AG04450 (cell line): ENCODE measurements at regions not wholly inside any gene's neighbourhood (a gene's known extent, or its start where the extent isn't known, plus 50 kb on each side); places are given as distances from the start of the nearest gene placed in this dataset.

Experiments
- CTCF ChIA-PET: fragments of 300-600, 350-600 bp; formaldehyde crosslinking; extraction: SDS; loops from one replicate; lab custom pipeline; 2022; ENCODE audit warnings: antibody characterized with exemption, inconsistent platforms; lab: Charles Lee
- POLR2A ChIA-PET: fragments of 350-600 bp; formaldehyde crosslinking; extraction: SDS; loops from one replicate; lab custom pipeline; 2021; ENCODE audit warnings: antibody characterized with exemption, inconsistent platforms; lab: Yijun Ruan, JAX
- DNase-seq: peaks from one replicate; pipeline ENCODE4 v3.0.0-alpha.2; 2011; ENCODE audit warnings: low read depth, low spot score
- H3K27ac ChIP-seq: one replicate; pipeline ENCODE4 v1.5.1; 2012; ENCODE audit warnings: low read depth, low read length, control low read depth
- H3K27me3 ChIP-seq: one replicate; pipeline ENCODE4 v1.6.0; 2012; ENCODE audit warnings: low read length; ENCODE audit not compliant: control insufficient read depth, insufficient read depth
- H3K4me3 ChIP-seq: 2 replicates; pipeline ENCODE4 v1.5.1; 2011; ENCODE audit warnings: mild to moderate bottlenecking, low read depth, low read length, control low read depth
- H3K9me3 ChIP-seq: 2 replicates; pipeline ENCODE4 v1.5.1; 2012; ENCODE audit warnings: low read length; ENCODE audit not compliant: control insufficient read depth, insufficient read depth
- TF ChIP-seq, protein P1 (sequence below): IDR thresholded peaks from 2 replicates; pipeline ENCODE4 v1.5.1; 2011; ENCODE audit warnings: low read depth, low read length, control low read depth, inconsistent platforms

DNA sequence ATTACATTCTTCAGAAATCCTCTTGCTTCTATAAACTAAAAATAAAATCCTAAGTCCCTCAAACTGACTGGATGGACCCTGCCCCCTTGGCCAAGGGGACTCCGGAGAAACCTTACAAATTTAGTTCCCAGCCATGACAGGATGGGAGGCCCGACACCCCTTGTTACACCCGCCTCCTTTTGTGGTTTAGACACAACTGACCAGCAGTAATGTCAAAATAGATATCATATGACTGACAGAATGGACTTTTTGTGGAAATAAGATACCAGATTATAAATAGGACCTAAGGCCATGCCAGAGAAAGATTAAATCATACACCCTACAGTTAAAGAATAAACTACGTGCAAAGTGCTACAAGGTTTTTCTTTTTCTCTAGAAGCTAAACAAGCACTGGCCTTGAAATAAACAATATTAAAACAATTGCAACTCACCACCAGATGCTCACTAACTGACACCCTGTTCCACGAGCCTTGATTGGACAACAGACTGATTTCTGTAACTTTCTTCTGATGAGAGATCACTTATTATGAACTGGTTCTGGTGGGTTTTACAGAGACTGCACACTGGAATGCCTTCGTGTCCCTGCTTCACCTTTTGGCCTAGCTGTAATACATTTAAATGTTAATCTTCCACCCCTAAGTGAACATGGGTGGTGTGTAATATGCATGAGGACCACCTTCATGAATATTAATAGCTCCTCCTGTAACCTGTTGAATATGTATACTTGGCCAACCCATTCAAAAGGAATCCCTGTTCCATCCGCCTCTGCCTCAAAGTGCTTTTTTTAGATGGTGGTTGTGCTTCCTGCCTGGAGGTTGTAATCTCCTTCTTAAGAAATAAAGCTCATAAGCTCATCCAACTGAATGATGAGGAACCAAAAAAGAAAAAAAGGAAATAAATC is 99.6 kb downstream of the ODF2L start:
- DNase-seq = no peak
- H3K27ac ChIP-seq = no peak overlapping the region
- POLR2A ChIA-PET = no interaction called here

DNA sequence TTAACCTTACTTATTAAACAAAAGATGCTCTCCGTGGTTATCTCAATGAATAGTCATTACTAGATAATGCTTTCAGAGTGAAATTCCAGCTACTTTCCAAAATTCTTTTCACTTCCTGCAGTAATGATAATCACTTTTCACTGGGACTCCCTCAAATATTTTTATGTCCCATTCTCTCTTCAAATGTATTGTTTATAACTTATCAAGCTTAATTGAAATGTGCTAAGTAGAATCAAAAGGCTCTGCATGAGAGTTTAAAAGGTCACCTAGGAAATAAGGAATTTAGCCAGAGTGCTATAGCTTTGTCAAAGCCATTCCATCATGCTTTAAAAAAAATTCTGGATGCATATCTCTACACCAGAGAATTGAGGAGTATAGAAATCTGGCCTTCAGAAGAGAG is 106.4 kb downstream of the ODF2L start:
- Histone ChIP-seq H3K4me3 (no peak overlapping the region), H3K27me3 (no peaks in the 10 kb centered on the region), H3K27ac (no peak overlapping the region), H3K9me3 (no peaks in the 10 kb centered on the region)
- ChIA-PET POLR2A (no interaction called here), CTCF (no interaction called here)
- TF ChIP-seq, protein P1, sequence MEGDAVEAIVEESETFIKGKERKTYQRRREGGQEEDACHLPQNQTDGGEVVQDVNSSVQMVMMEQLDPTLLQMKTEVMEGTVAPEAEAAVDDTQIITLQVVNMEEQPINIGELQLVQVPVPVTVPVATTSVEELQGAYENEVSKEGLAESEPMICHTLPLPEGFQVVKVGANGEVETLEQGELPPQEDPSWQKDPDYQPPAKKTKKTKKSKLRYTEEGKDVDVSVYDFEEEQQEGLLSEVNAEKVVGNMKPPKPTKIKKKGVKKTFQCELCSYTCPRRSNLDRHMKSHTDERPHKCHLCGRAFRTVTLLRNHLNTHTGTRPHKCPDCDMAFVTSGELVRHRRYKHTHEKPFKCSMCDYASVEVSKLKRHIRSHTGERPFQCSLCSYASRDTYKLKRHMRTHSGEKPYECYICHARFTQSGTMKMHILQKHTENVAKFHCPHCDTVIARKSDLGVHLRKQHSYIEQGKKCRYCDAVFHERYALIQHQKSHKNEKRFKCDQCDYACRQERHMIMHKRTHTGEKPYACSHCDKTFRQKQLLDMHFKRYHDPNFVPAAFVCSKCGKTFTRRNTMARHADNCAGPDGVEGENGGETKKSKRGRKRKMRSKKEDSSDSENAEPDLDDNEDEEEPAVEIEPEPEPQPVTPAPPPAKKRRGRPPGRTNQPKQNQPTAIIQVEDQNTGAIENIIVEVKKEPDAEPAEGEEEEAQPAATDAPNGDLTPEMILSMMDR = no peak
- DNase-seq = no peak

More for the DNA sequence above, 99.6 kb downstream of the ODF2L start:
- CTCF ChIA-PET = interaction anchor here (0.7 kb wide), 1 partner anchor 279 kb away, joined by 3 read pairs; no protein-coding TSS in a partner anchor
- Histone ChIP-seq H3K4me3 (no peak overlapping the region), H3K9me3 (no peaks in the 10 kb centered on the region), H3K27me3 (no peaks in the 10 kb centered on the region)
- TF ChIP-seq, protein P1 = no peak

DNA sequence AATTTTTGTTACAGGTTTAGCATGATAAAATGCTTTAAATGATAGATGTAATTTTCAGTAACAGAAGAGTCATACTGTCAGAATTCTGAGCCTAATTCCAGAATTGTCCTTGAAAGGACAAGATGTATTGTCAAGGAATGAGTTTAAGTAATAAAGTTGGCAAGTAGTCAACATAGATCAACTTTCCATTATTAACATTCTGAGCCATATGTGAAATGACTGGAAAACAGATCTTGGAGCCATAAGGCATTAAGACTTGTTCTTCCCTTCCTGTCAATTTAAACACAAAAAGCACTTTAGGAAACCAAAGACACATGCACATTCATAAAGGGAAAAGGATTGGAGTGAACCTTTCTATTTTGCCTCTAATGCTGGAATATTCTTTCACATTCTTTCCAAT is 107.0 kb downstream of the ODF2L start:
- Histone ChIP-seq H3K27ac (no peak overlapping the region), H3K4me3 (no peak overlapping the region), H3K27me3 (no peaks in the 10 kb centered on the region), H3K9me3 (no peaks in the 10 kb centered on the region)
- no peak for DNase-seq
- POLR2A ChIA-PET = no interaction called here
- TF ChIP-seq, protein P1 = no peak
- CTCF ChIA-PET = no interaction called here

DNA sequence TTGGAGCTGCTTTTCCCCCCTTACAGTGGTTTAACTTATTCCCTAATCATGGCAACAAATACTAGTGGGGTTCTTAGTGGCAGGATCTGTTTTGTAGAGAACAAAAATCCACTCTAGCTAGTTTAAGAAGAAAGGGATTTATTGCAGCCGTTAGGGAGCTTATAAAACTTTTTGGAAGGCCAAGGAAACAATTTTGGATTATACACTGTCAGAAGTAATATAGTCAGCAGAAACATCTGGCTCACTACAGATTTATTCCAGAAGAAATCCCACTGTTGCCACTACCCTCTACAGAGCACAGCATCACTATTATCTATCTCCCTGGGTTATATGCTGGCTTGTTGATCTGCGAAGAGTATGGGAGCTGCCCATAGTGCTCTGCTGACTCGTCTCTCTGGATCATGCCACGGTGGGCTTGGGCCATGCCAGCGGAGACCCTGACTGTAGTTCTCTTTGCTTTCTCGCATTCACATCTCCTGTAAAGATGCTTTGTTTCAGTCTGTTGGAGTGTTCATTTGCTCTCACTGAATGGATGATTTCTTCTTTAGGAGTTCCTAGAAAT is 107.5 kb downstream of the ODF2L start:
- Histone ChIP-seq H3K9me3 (no peaks in the 10 kb centered on the region), H3K27ac (no peak overlapping the region), H3K27me3 (no peaks in the 10 kb centered on the region), H3K4me3 (no peak overlapping the region)
- no peak for DNase-seq
- TF ChIP-seq, protein P1 = no peak
- ChIA-PET POLR2A (no interaction called here), CTCF (no interaction called here)

DNA sequence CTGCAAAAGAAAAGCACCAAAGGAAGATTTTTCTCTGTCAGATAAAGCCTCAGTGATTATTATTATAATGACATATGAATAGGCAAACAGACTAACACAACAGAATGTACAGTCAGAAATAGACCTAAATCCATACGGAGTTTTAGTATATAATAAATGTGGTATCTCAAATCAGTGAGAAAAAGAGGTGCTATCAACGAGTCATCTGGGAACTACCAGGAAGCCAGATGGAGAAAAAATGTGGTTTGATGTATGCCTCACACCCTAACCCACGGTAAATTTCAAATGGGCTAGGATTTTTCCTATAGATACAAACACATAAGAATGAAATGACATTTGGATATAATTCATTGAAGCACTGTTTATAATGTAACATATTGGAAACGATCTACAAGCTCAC is 110.3 kb downstream of the ODF2L start:
- Histone ChIP-seq H3K27ac (no peak overlapping the region), H3K27me3 (no peaks in the 10 kb centered on the region), H3K9me3 (no peaks in the 10 kb centered on the region), H3K4me3 (no peak overlapping the region)
- ChIA-PET CTCF (no interaction called here), POLR2A (no interaction called here)
- TF ChIP-seq, protein P1 = no peak
- no peak for DNase-seq
